Cardiac muscle cell (in vitro differentiated cells and primary cell): ENCODE measurements at regions not wholly inside any gene's neighbourhood (a gene's known extent, or its start where the extent isn't known, plus 50 kb on each side); places are given as distances from the start of the nearest gene placed in this dataset.

Experiments
- DNase-seq, 2 donors: peaks; one replicate each; pipeline versions ENCODE4 v3.0.0 to v3.0.0-alpha.2; 2010 to 2017; ENCODE audit warnings: low read depth in 1 of 2, low spot score in 1 of 2
- H3K27ac ChIP-seq: fragments of 200-600 bp; sonication (generic); 2 replicates; pipeline ENCODE4 v1.5.1; 2016
- H3K27me3 ChIP-seq: fragments of 200-600 bp; sonication (generic); 2 replicates; pipeline ENCODE4 v1.6.0; 2016; ENCODE audit warnings: control low read depth
- H3K36me3 ChIP-seq: fragments of 200-600 bp; sonication (generic); 2 replicates; pipeline ENCODE4 v1.5.1; 2016; ENCODE audit warnings: control low read depth
- H3K4me1 ChIP-seq: fragments of 200-600 bp; sonication (generic); 2 replicates; pipeline ENCODE4 v1.8.1; 2017; ENCODE audit warnings: low read depth, mild to moderate bottlenecking, mixed run types
- H3K4me3 ChIP-seq: fragments of 200-600 bp; sonication (generic); 2 replicates; pipeline ENCODE4 v1.5.1; 2016; ENCODE audit warnings: mild to moderate bottlenecking
- H3K9me3 ChIP-seq: fragments of 200-600 bp; sonication (generic); 2 replicates; pipeline ENCODE4 v1.5.1; 2017; ENCODE audit warnings: low read depth, mild to moderate bottlenecking, control low read depth
- CTCF ChIP-seq: IDR thresholded peaks from 2 replicates; pipeline ENCODE4 v1.5.1; 2012; ENCODE audit warnings: low read depth, mild to moderate bottlenecking, low read length

DNA sequence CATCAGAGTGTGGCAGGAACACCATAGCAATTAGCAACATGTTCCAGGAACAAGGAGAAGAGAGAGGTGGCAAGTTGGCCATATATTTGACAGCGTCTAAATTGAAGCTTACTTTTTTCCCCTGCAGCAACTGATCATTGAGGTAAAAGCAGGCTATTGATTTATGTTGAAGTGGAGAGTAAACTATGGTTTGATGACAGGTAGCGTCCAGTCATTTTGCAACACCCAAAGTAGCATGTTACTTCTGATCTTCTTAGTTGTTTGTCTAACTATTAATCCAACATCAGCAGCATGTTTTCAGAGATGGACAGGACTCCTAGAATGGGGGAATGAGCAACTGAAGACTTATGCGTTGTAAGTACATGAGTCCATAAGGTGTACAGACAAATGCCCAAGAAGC is 225.8 kb downstream of the ZPLD1 start:
- no peak for DNase-seq
- Histone ChIP-seq H3K27me3 (no peaks in the 10 kb centered on the region), H3K27ac (no peak overlapping the region), H3K36me3 (no peaks in the 10 kb centered on the region), H3K4me3 (no peak overlapping the region), H3K4me1 (no peaks in the 10 kb centered on the region), H3K9me3 (no peaks in the 10 kb centered on the region)
- TF ChIP-seq CTCF, result no peak

- TF ChIP-seq CTCF, result no peak
- H3K4me3 ChIP-seq, result no peak overlapping the region
- H3K27ac ChIP-seq, result no peak overlapping the region
Observed at GRCh38 chr3:102661707-102662497, 227.1 kb downstream of the ZPLD1 start.

GRCh38 chr3:102662498-102662772 is 227.6 kb downstream of the ZPLD1 start:
- no peak overlapping the region for H3K27ac ChIP-seq
- no peak overlapping the region for H3K4me3 ChIP-seq
- DNase-seq, result no peak

More at GRCh38 chr3:102661707-102662497, 227.1 kb downstream of the ZPLD1 start:
- no peaks in the 10 kb centered on the region for H3K27me3 ChIP-seq
- no peaks in the 10 kb centered on the region for H3K4me1 ChIP-seq
- no peaks in the 10 kb centered on the region for H3K36me3 ChIP-seq
- no peak for DNase-seq
- no peaks in the 10 kb centered on the region for H3K9me3 ChIP-seq

DNA sequence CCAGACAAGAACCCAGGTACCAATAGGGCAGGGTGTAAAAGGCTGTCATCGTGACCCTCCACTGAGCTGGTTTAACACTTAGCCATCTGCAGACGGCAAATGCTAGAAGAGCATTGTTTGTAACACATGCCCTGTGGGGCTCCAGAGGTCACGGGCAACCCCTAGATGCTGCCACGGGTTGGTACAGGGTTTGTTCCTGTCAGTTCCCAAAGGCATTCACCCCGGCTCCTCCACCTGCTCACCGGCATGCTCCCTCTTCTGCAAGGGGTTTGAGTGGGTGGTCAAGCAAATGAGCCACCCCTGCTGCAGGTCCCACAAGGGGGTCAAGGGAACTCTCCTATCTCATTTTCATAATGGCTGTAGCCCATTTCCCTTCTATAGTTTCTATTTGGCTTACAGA is 229.3 kb downstream of the ZPLD1 start:
- Histone ChIP-seq H3K9me3 (no peaks in the 10 kb centered on the region), H3K36me3 (no peaks in the 10 kb centered on the region), H3K27ac (no peak overlapping the region), H3K27me3 (no peaks in the 10 kb centered on the region), H3K4me1 (no peaks in the 10 kb centered on the region), H3K4me3 (no peak overlapping the region)
- DNase-seq, result no peak
- no peak for TF ChIP-seq CTCF

More at GRCh38 chr3:102662498-102662772, 227.6 kb downstream of the ZPLD1 start:
- Histone ChIP-seq H3K36me3 (no peaks in the 10 kb centered on the region), H3K27me3 (no peaks in the 10 kb centered on the region), H3K9me3 (no peaks in the 10 kb centered on the region), H3K4me1 (no peaks in the 10 kb centered on the region)
- no peak for TF ChIP-seq CTCF

GRCh38 chr3:102665183-102665582 is 230.4 kb downstream of the ZPLD1 start:
- no peak for TF ChIP-seq CTCF
- no peak for DNase-seq
- no peaks in the 10 kb centered on the region for H3K27me3 ChIP-seq
- H3K36me3 ChIP-seq, result no peaks in the 10 kb centered on the region
- H3K4me3 ChIP-seq, result no peak overlapping the region
- no peaks in the 10 kb centered on the region for H3K4me1 ChIP-seq
- no peaks in the 10 kb centered on the region for H3K9me3 ChIP-seq
- no peak overlapping the region for H3K27ac ChIP-seq
